ENCODE measurements at regions not wholly inside any gene's neighbourhood (a gene's known extent, or its start where the extent isn't known, plus 50 kb on each side); places are given as distances from the start of the nearest gene placed in this dataset.

DNA sequence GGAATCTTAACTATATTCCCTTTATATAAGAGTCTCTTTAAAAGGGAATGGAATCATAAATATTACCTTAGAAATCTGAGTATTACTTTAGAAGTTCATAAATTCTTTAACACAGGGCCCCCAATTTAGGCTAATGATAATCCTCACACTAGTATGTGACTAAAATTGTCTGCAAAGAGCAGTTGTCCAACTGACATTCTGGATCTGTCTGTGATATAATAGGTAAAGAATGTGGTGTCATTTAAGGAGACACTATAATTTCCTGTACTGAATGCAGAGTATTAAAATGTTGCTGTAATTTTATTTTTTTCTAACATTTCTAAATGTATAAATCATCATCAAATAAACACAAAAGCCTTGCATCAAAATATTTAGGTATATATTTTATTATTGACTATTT, 128.5 kb upstream of the DST start:
- TF ChIP-seq CTCF (conservative IDR thresholded peaks at IDR 0.05; ENCODE audit: low read depth, low read length) (no peak), EZH2 (IDR thresholded peaks at IDR 0.05; ENCODE audit: borderline replicate concordance, low read depth, low read length, poor library complexity, severe bottlenecking) (no peak)
